ENCODE measurements at regions not wholly inside any gene's neighbourhood (a gene's known extent, or its start where the extent isn't known, plus 50 kb on each side); places are given as distances from the start of the nearest gene placed in this dataset.

DNA sequence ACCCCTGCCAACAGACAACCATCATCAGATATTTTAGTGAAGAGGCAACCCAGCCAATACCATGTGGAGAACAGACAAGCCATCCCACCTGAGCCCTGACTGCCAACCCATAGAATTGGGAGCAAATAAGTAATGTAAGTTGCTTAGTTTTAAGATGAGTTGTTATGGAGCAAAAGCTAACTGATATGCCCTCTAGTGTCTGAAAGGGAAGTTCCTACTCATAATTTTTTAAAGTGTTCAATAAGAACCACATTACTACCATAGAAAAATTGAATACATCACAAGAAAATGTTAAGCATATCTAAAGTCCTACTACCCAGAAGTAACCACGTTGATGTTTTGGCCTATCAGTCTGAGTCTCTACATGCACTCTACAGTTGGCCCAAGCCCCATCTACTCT lies 50.8 kb upstream of the SLC36A4 start:
- TF ChIP-seq, protein P1, sequence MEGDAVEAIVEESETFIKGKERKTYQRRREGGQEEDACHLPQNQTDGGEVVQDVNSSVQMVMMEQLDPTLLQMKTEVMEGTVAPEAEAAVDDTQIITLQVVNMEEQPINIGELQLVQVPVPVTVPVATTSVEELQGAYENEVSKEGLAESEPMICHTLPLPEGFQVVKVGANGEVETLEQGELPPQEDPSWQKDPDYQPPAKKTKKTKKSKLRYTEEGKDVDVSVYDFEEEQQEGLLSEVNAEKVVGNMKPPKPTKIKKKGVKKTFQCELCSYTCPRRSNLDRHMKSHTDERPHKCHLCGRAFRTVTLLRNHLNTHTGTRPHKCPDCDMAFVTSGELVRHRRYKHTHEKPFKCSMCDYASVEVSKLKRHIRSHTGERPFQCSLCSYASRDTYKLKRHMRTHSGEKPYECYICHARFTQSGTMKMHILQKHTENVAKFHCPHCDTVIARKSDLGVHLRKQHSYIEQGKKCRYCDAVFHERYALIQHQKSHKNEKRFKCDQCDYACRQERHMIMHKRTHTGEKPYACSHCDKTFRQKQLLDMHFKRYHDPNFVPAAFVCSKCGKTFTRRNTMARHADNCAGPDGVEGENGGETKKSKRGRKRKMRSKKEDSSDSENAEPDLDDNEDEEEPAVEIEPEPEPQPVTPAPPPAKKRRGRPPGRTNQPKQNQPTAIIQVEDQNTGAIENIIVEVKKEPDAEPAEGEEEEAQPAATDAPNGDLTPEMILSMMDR (IDR thresholded peaks at IDR 0.05): no peak
- ChIA-PET CTCF (interaction anchor here (1.0 kb wide), 1 partner anchor 14 kb away, joined by 4 read pairs; no protein-coding TSS in a partner anchor), POLR2A (no interaction called here)
- Mint-ChIP-seq H3K4me3 (no peak overlapping the region), H3K36me3 (ENCODE audit: low read depth) (no peaks in the 10 kb centered on the region), H3K27ac (no peak overlapping the region), H3K27me3 (peaks cover 10% of the 10 kb centered on the region), H3K9me3 (peaks cover 2% of the 10 kb centered on the region), H3K4me1 (no peaks in the 10 kb centered on the region)
- DNase-seq: no peak
- intact Hi-C loops (cut with micrococcal nuclease): no loop called here
- no peak for ATAC-seq (ENCODE audit: low read depth)

DNA sequence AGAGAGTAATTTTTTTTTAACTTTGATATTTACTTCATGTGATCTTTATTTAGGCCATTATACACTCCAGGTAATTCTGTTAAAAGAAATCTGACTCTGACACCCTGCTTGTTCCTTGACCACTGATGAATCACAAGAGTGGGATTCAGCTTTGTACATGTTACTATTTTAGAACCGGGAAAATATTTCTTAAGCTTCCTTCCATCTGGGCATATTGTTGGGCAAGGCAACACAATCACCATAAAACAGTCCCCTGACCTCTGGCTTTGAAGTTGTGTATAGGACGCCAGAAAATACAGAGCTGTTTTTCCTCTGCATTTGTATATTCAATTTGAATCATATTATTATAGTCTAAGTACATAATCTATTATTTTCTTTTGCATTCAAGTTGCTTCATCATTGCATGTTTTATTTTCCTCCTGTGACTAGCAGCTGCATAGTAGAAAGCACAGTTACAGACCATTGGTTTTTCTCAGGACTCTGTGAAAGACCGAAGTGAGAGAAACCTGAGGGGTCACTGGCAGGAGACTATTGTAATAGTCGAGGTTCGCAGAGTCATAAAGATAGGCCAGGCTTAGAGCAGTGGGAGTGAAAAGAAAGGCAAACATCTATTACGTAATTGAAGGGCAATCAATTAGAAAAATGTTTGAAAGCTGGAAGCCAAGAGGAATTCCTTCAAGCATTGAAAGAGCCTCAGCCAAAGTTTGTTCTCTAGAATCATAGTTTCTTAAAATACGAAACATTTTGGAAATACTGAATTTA lies 51.8 kb upstream of the SLC36A4 start:
- H3K9me3 Mint-ChIP-seq: peaks cover 8% of the 10 kb centered on the region
- H3K27ac Mint-ChIP-seq: no peak overlapping the region
- DNase-seq: no peak
- intact Hi-C loops (cut with micrococcal nuclease): no loop called here
- POLR2A ChIA-PET: no interaction called here
- ATAC-seq (ENCODE audit: low read depth): no peak
- H3K36me3 Mint-ChIP-seq (ENCODE audit: low read depth): no peaks in the 10 kb centered on the region
- H3K27me3 Mint-ChIP-seq: peaks cover 13% of the 10 kb centered on the region
- CTCF ChIA-PET: no interaction called here
- TF ChIP-seq, protein P1 (IDR thresholded peaks at IDR 0.05): no peak
- no peaks in the 10 kb centered on the region for H3K4me1 Mint-ChIP-seq
- H3K4me3 Mint-ChIP-seq: no peak overlapping the region

DNA sequence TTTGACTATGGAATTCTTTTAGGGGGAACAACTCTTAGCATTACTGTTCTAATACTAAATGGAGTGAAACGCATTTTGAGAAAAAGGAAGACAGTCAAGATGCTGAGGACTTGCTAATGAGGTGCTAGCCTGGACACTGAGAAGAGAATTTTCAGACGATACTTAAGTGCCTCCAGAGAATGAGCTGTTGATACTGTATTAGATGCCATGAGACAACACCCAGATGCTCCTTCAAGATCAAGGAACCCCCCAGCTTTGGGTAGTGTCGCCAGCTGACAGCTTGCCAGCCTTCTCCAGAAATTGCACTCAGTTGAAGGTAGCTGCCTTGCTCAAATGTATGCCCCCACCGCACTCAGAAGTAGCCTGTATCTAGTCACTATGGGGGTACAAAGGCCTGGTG lies 52.5 kb upstream of the SLC36A4 start:
- Mint-ChIP-seq H3K27ac (no peak overlapping the region), H3K36me3 (ENCODE audit: low read depth) (no peaks in the 10 kb centered on the region), H3K9me3 (peaks cover 8% of the 10 kb centered on the region), H3K27me3 (peaks cover 12% of the 10 kb centered on the region), H3K4me3 (no peak overlapping the region), H3K4me1 (no peaks in the 10 kb centered on the region)
- intact Hi-C loops (cut with micrococcal nuclease): no loop called here
- no peak for DNase-seq
- CTCF ChIA-PET: no interaction called here
- ATAC-seq (ENCODE audit: low read depth): no peak
- TF ChIP-seq, protein P1 (IDR thresholded peaks at IDR 0.05): no peak
- POLR2A ChIA-PET: no interaction called here

DNA sequence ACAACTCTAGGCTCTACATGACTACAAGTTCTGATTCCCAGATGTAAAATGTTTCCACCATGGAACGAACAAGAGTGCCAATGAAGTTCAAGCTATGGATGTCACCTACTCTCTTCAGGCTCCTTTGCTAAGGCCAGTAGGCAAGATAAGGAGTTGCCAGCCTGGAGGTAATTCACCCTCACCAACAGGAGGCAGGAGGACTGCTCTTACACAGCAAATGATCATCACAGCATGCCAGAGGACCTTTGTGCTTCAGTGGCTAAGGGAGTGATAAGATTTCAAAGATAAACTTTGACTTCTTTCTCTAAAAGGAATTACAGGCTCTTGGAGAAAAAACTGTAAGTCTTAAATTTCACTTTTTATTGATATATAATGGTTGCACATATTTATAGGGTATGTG lies 54.1 kb upstream of the SLC36A4 start:
- ChIA-PET CTCF (no interaction called here), POLR2A (no interaction called here)
- no peak overlapping the region for H3K27ac Mint-ChIP-seq
- TF ChIP-seq, protein P1 (IDR thresholded peaks at IDR 0.05): no peak
- H3K9me3 Mint-ChIP-seq: peaks cover 6% of the 10 kb centered on the region
- no peak overlapping the region for H3K4me3 Mint-ChIP-seq
- DNase-seq (no peak), ATAC-seq (ENCODE audit: low read depth) (no peak)
- intact Hi-C loops (cut with micrococcal nuclease): no loop called here
- no peaks in the 10 kb centered on the region for H3K36me3 Mint-ChIP-seq (ENCODE audit: low read depth)
- H3K27me3 Mint-ChIP-seq: peaks cover 12% of the 10 kb centered on the region
- H3K4me1 Mint-ChIP-seq: no peaks in the 10 kb centered on the region

DNA sequence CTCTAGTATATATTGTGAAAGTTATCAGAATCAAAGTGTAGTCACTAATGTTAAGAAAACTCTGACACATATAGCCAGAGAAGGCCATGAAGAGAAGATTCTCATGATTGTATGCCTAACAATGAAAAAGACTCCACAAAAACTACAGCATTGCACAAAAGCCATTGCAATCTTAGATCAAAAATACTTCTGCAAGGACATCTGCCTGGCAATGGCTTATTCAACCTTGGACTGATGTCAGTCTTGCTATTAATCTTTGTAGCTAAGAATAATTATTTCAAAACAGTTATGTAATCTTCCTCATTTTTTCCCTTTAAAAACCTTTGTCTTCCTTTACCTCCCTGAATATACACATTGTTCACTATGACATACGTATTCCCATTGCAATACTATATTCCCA lies 55.3 kb upstream of the SLC36A4 start:
- Mint-ChIP-seq H3K27ac (no peak overlapping the region), H3K4me3 (no peak overlapping the region), H3K9me3 (peaks cover 6% of the 10 kb centered on the region), H3K27me3 (peaks cover 10% of the 10 kb centered on the region), H3K36me3 (ENCODE audit: low read depth) (no peaks in the 10 kb centered on the region), H3K4me1 (no peaks in the 10 kb centered on the region)
- TF ChIP-seq, protein P1 (IDR thresholded peaks at IDR 0.05): no peak
- ChIA-PET CTCF (no interaction called here), POLR2A (no interaction called here)
- no peak for ATAC-seq (ENCODE audit: low read depth)
- intact Hi-C loops (cut with micrococcal nuclease): no loop called here
- DNase-seq: no peak

Measured in activated B cell treated with CpG ODN at 0.5 μM for 24 hours (primary cell).